ENCODE measurements at regions not wholly inside any gene's neighbourhood (a gene's known extent, or its start where the extent isn't known, plus 50 kb on each side); places are given as distances from the start of the nearest gene placed in this dataset.
"Not testable (repeated sequence)": the region's sequence is repeated elsewhere in the genome, so short reads cannot be mapped to it uniquely, and the experiment has no call there.

- H3K9me3 Mint-ChIP-seq: peaks cover 4% of the 10 kb centered on the region
- H3K27me3 Mint-ChIP-seq (ENCODE audit: low read depth, poor library complexity): peaks cover 3% of the 10 kb centered on the region
- no peak for DNase-seq
- H3K4me1 Mint-ChIP-seq: no peaks in the 10 kb centered on the region
- H3K36me3 Mint-ChIP-seq (ENCODE audit: low read depth): no peaks in the 10 kb centered on the region
- H3K4me3 Mint-ChIP-seq: no peak overlapping the region
- no peak overlapping the region for H3K27ac Mint-ChIP-seq
- no peak for TF ChIP-seq CTCF (IDR thresholded peaks at IDR 0.05)
Observed at GRCh38 chr1:188794969-188795368, 1682.7 kb downstream of the BRINP3 start.

GRCh38 chr1:188812153-188812552, 1665.5 kb downstream of the BRINP3 start:
- not testable (repeated sequence) for DNase-seq; H3K27me3 Mint-ChIP-seq (ENCODE audit: low read depth, poor library complexity); H3K4me3 Mint-ChIP-seq; H3K36me3 Mint-ChIP-seq (ENCODE audit: low read depth); H3K27ac Mint-ChIP-seq; H3K4me1 Mint-ChIP-seq
- peaks cover 23% of the 10 kb centered on the region for H3K9me3 Mint-ChIP-seq

GRCh38 chr1:188812836-188813573, 1664.7 kb downstream of the BRINP3 start:
- not testable (repeated sequence) for DNase-seq; H3K4me1 Mint-ChIP-seq; H3K27me3 Mint-ChIP-seq (ENCODE audit: low read depth, poor library complexity); H3K4me3 Mint-ChIP-seq; H3K36me3 Mint-ChIP-seq (ENCODE audit: low read depth); H3K27ac Mint-ChIP-seq
- H3K9me3 Mint-ChIP-seq: peaks cover 23% of the 10 kb centered on the region

- Mint-ChIP-seq H3K27ac (no peak overlapping the region), H3K27me3 (ENCODE audit: low read depth, poor library complexity) (no peaks in the 10 kb centered on the region), H3K36me3 (ENCODE audit: low read depth) (no peaks in the 10 kb centered on the region), H3K4me1 (peaks cover 10% of the 10 kb centered on the region), H3K9me3 (peaks cover 3% of the 10 kb centered on the region), H3K4me3 (no peak overlapping the region)
- no peak for TF ChIP-seq CTCF (IDR thresholded peaks at IDR 0.05)
- DNase-seq: no peak
Observed at GRCh38 chr1:188817814-188818213, 1659.8 kb downstream of the BRINP3 start.

GRCh38 chr1:188822248-188822647, 1655.4 kb downstream of the BRINP3 start:
- Mint-ChIP-seq H3K9me3 (no peaks in the 10 kb centered on the region), H3K27ac (no peak overlapping the region), H3K27me3 (ENCODE audit: low read depth, poor library complexity) (no peaks in the 10 kb centered on the region), H3K4me3 (no peak overlapping the region), H3K36me3 (ENCODE audit: low read depth) (no peaks in the 10 kb centered on the region), H3K4me1 (peaks cover 10% of the 10 kb centered on the region)
- DNase-seq: no peak
- TF ChIP-seq CTCF (IDR thresholded peaks at IDR 0.05): no peak

GRCh38 chr1:188825471-188825870, 1652.2 kb downstream of the BRINP3 start:
- H3K27ac Mint-ChIP-seq: no peak overlapping the region
- DNase-seq: no peak
- no peak overlapping the region for H3K4me3 Mint-ChIP-seq
- H3K27me3 Mint-ChIP-seq (ENCODE audit: low read depth, poor library complexity): no peaks in the 10 kb centered on the region
- TF ChIP-seq CTCF (IDR thresholded peaks at IDR 0.05): no peak
- H3K4me1 Mint-ChIP-seq: peaks cover 10% of the 10 kb centered on the region
- H3K9me3 Mint-ChIP-seq: no peaks in the 10 kb centered on the region
- H3K36me3 Mint-ChIP-seq (ENCODE audit: low read depth): no peaks in the 10 kb centered on the region

- TF ChIP-seq CTCF (IDR thresholded peaks at IDR 0.05): no peak
- Mint-ChIP-seq H3K36me3 (ENCODE audit: low read depth) (no peaks in the 10 kb centered on the region), H3K27me3 (ENCODE audit: low read depth, poor library complexity) (no peaks in the 10 kb centered on the region), H3K27ac (no peak overlapping the region), H3K9me3 (no peaks in the 10 kb centered on the region), H3K4me1 (peaks cover 8% of the 10 kb centered on the region), H3K4me3 (no peak overlapping the region)
- DNase-seq: no peak
Observed at GRCh38 chr1:188826800-188827199, 1650.9 kb downstream of the BRINP3 start.

Data from nephron progenitor cell (in vitro differentiated cells).